Transverse colon (tissue), 4 donors: ENCODE measurements at regions not wholly inside any gene's neighbourhood (a gene's known extent, or its start where the extent isn't known, plus 50 kb on each side); places are given as distances from the start of the nearest gene placed in this dataset.

Experiments
- DNase-seq: peaks from one replicate; pipeline ENCODE4 v3.0.0-alpha.2; 2019
- H3K27ac ChIP-seq, 4 donors: fragments of 200-600 bp; sonication (generic); 2 replicates each; pipeline ENCODE4 v1.5.1; 2016 to 2018; ENCODE audit warnings: inconsistent platforms in 4 of 4
- H3K27me3 ChIP-seq: fragments of 200-600 bp; sonication (generic); 2 replicates; pipeline ENCODE4 v1.5.1; 2017; ENCODE audit warnings: inconsistent platforms
- H3K36me3 ChIP-seq, 4 donors: fragments of 200-600 bp; sonication (generic); 2 replicates each; pipeline ENCODE4 v1.5.1; 2017 to 2019; ENCODE audit warnings: inconsistent platforms in 4 of 4
- H3K4me1 ChIP-seq, 4 donors: fragments of 200-600 bp; sonication (generic); 2 replicates each; pipeline ENCODE4 v1.5.1; 2017 to 2020; ENCODE audit warnings: inconsistent platforms in 4 of 4
- H3K4me3 ChIP-seq, 4 donors: fragments of 200-600 bp; sonication (generic); 1 replicate in 1 of 4; 2 replicates in 3 of 4; pipeline versions ENCODE4 v1.5.1 to v1.6.1; 2017 to 2019; ENCODE audit warnings: inconsistent platforms in 4 of 4
- H3K9me3 ChIP-seq, 2 donors: fragments of 200-600 bp; sonication (generic); 2 replicates each; pipeline ENCODE4 v1.5.1; 2017 to 2019; ENCODE audit warnings: inconsistent platforms in 2 of 2
- EP300 ChIP-seq: sonication (generic); formaldehyde crosslinking; IDR thresholded peaks from one replicate; pipeline ENCODE4 v1.6.1; 2017; ENCODE audit warnings: antibody characterized with exemption, low read depth
- POLR2A ChIP-seq: fragments of 450-650 bp; IDR thresholded peaks from one replicate; pipeline ENCODE4 v1.6.1; 2016; ENCODE audit warnings: antibody characterized with exemption, mild to moderate bottlenecking, moderate library complexity
- POLR2AphosphoS5 ChIP-seq, 3 donors: sonication (generic); formaldehyde crosslinking; IDR thresholded peaks; one replicate each; pipeline ENCODE4 v1.6.1; 2016; ENCODE audit warnings: antibody characterized with exemption in 3 of 3
- WGBS, 2 donors: methylation state at CpG; one replicate each; pipeline ENCODE4 v1.1.5; 2018; ENCODE audit warnings: low coverage in 1 of 2; 5-methylcytosine and 5-hydroxymethylcytosine counted together
- in situ Hi-C, 4 donors: fragments of 200-750 bp; cut with MboI; loops; one replicate each; pipeline versions ENCODE4 v1.15.0 to v1.15.1; 2017; ENCODE audit warnings: low sequenced_read_pairs in 3 of 4, low pct_ligation_motif_present in 1 of 4, low pct_unique_long_range_greater_than_20kb in 1 of 4
- intact Hi-C: fragments of 100-400 bp; cut with DNase I; formaldehyde crosslinking; loops from one replicate; pipeline ENCODE4 v1.15.1; 2023; ENCODE audit warnings: low total_unique reads
- TF ChIP-seq, protein P1 (sequence below), 5 experiments: fragments of 200-600 bp in 3 of 5; fragments of 450-650 bp in 2 of 5; sonication (generic) in 3 of 5; IDR thresholded peaks; 1 replicate in 2 of 5; 2 replicates in 3 of 5; pipeline ENCODE4 v1.5.1; 2016 to 2017; ENCODE audit warnings: antibody characterized with exemption in 5 of 5, inconsistent platforms in 3 of 5, mild to moderate bottlenecking in 2 of 5, moderate library complexity in 1 of 5

DNA sequence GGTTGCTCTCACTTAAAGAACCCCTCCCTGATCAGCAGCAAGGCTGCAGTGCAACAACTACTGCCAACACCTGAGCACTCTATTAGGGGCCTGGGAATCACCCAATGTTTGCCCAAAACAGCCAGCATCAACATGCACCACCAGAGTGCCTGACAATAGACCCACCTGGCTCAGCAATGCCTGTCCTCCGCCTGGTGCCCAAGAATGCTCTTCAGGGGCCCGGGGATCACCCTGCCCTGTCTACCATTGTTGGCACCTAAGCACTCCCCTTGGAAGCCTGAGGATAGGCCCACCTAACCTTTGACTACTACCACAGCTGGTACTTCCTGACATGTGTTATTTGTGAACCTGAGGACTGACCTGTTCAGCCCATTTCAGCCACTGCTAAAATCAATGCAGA lies 1363.1 kb upstream of the PRR20A start:
- TF ChIP-seq POLR2AphosphoS5 (IDR thresholded peaks at IDR 0.05), result no peak
- intact Hi-C loops (no loop called here), in situ Hi-C loops (no loop called here)
- Histone ChIP-seq H3K27ac (no peak overlapping the region), H3K4me1 (no peaks in the 10 kb centered on the region), H3K9me3 (no peaks in the 10 kb centered on the region), H3K27me3 (no peaks in the 10 kb centered on the region), H3K4me3 (no peak overlapping the region), H3K36me3 (no peaks in the 10 kb centered on the region)
- DNase-seq, result no peak
- 67% methylated on average over 2 of the region's 2 CpGs; no CpG with 5 or more reads in 1 of the 2 donors for WGBS, 2 donors

DNA sequence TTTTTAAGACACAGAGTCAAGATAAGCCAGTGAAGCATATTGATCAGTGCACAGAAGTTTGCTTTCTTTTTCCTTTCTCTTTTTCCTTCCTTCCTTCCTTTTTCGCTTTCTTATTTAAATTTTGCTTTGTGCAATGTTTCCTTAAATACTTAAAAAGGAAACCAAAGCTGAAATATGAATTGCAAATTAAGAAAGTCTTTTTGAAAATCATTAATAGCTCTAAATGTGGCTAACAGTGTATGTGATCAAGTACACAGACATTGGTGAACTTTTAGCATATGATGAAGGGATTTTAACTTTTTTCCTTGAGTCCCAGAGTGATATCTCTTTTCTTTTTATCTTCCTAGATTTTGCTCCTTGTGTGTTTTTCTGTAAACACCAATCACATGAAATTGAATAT lies 1356.9 kb upstream of the PRR20A start:
- Histone ChIP-seq H3K9me3 (peaks cover 0 to 7% of the 10 kb centered on the region in 2 donors), H3K27ac (no peak overlapping the region), H3K27me3 (no peaks in the 10 kb centered on the region), H3K36me3 (no peaks in the 10 kb centered on the region), H3K4me3 (no peak overlapping the region), H3K4me1 (no peaks in the 10 kb centered on the region)
- 50 to 59% methylated on average over 1 of the region's 1 CpG for WGBS, 2 donors
- intact Hi-C loops (no loop called here), in situ Hi-C loops (no loop called here)
- DNase-seq, result no peak
- no peak for TF ChIP-seq POLR2A
- TF ChIP-seq, protein P1, sequence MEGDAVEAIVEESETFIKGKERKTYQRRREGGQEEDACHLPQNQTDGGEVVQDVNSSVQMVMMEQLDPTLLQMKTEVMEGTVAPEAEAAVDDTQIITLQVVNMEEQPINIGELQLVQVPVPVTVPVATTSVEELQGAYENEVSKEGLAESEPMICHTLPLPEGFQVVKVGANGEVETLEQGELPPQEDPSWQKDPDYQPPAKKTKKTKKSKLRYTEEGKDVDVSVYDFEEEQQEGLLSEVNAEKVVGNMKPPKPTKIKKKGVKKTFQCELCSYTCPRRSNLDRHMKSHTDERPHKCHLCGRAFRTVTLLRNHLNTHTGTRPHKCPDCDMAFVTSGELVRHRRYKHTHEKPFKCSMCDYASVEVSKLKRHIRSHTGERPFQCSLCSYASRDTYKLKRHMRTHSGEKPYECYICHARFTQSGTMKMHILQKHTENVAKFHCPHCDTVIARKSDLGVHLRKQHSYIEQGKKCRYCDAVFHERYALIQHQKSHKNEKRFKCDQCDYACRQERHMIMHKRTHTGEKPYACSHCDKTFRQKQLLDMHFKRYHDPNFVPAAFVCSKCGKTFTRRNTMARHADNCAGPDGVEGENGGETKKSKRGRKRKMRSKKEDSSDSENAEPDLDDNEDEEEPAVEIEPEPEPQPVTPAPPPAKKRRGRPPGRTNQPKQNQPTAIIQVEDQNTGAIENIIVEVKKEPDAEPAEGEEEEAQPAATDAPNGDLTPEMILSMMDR (IDR thresholded peaks at IDR 0.05), result no peak
- TF ChIP-seq POLR2AphosphoS5 (IDR thresholded peaks at IDR 0.05), result no peak
- TF ChIP-seq EP300, result no peak

DNA sequence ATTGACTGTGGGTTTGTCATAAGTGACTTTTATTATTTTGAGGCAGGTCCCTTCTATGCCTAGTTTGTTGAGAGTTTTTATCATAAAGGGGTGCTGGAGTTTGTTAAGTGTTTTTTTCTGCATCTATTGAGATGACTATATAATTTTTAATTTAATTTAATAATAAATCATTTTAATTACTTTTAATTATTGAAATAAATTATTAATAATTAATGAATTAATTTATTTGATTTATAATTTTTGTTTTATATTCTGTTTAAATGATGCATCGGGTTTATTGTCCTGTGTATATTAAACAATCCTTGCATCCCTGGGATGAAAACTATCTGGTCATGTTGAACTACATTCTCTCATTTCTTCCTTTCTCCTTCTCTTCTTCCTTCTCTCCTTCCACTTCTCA lies 1352.2 kb upstream of the PRR20A start:
- intact Hi-C loops, result no loop called here
- in situ Hi-C loops, result no loop called here
- no peak for DNase-seq
- WGBS, 2 donors, result 94 to 96% methylated on average over 1 of the region's 1 CpG
- Histone ChIP-seq H3K9me3 (peaks cover 0 to 7% of the 10 kb centered on the region in 2 donors), H3K36me3 (no peaks in the 10 kb centered on the region), H3K4me3 (no peak overlapping the region), H3K27me3 (no peaks in the 10 kb centered on the region), H3K27ac (no peak overlapping the region), H3K4me1 (no peaks in the 10 kb centered on the region)
- TF ChIP-seq POLR2AphosphoS5 (IDR thresholded peaks at IDR 0.05) (no peak), POLR2A (no peak), EP300 (no peak)
- TF ChIP-seq, protein P1 (IDR thresholded peaks at IDR 0.05), result no peak

DNA sequence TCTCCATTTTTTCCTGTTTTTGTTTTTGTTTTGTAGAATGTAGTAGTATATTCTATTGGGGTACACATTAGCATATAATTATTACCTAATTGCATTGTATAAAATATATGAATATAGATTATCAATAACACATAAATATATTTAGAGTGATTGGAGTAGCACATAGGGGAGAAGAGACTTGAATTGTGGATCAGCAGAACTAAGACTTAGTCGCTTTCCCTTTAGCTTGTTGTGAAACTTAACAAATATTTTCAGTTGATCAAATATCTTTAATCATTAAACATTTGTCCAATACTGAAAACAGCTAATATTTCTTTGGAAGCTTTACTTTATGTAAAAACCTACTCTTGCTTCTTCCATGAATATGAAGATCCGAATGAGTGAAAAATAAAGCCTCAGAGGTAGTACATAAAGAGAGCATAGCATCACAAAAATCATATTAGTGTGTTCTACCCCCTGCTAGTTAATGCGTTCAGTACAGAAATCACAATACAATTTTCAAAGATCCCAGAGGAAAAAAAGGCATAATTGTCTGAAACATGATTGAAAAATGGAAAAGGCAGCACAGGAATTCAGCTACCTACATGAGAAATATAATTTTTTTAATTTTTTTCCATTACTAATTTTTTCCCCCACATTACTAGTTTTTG lies 1348.0 kb upstream of the PRR20A start:
- Histone ChIP-seq H3K4me3 (no peak overlapping the region), H3K27ac (no peak overlapping the region), H3K4me1 (no peaks in the 10 kb centered on the region), H3K9me3 (peaks cover 0 to 5% of the 10 kb centered on the region in 2 donors), H3K27me3 (no peaks in the 10 kb centered on the region), H3K36me3 (no peaks in the 10 kb centered on the region)
- TF ChIP-seq EP300 (no peak), POLR2AphosphoS5 (IDR thresholded peaks at IDR 0.05) (no peak), POLR2A (no peak)
- TF ChIP-seq, protein P1 (IDR thresholded peaks at IDR 0.05), result no peak
- no peak for DNase-seq
- intact Hi-C loops (no loop called here), in situ Hi-C loops (no loop called here)
- 62 to 80% methylated on average over 3 of the region's 3 CpGs for WGBS, 2 donors
